HG02840 (cell line): ENCODE measurements at regions not wholly inside any gene's neighbourhood (a gene's known extent, or its start where the extent isn't known, plus 50 kb on each side); places are given as distances from the start of the nearest gene placed in this dataset.
"Not testable (repeated sequence)": the region's sequence is repeated elsewhere in the genome, so short reads cannot be mapped to it uniquely, and the experiment has no call there.

Source experiments
- ATAC-seq: cut with Tn5 transposase; IDR thresholded peaks from one replicate; pipeline ENCODE4 v1.9.1; 2021; ENCODE audit warnings: mild to moderate bottlenecking, moderate library complexity, moderate number of reproducible peaks; ENCODE audit not compliant: unreplicated experiment, low FRiP score

DNA sequence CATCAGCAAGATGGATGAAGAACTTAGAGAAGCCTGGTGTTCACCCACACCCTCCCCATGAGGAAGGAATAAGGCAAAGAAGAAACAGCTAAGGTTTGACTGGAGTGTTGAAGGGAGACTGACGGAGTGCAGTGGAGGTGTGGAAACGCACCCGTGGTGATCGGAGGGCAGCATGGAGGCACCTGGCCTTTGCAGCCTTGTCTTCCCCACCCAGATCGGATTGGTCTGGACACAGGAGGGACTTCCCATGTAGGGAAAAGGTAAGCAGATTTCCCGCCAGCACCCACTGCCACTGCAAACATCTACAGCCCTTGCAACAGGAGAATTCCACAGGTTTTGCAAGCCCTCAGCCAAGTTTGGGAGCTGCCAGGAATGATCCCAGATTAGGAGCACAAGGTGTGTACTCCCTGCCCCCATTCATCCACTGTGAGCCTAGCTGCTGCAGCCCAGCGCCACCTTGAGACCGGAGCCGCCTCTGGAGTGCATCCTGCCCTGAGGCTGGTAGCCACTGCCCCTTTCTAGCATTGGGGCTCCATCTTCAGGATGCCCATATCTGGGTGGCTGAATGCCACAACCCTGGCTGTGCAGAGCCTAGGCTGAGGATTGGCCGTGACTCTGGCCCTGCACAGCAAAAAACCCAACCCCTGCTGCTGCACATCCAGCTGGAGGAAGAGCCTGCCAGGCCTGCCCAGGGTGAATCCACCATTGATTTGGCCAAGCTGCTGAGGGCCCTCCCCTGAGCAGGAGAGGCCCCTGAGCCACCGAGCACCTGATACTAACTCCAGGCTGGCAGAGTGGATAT lies 411.1 kb downstream of the TMEM121 start:
- ATAC-seq: no peak

DNA sequence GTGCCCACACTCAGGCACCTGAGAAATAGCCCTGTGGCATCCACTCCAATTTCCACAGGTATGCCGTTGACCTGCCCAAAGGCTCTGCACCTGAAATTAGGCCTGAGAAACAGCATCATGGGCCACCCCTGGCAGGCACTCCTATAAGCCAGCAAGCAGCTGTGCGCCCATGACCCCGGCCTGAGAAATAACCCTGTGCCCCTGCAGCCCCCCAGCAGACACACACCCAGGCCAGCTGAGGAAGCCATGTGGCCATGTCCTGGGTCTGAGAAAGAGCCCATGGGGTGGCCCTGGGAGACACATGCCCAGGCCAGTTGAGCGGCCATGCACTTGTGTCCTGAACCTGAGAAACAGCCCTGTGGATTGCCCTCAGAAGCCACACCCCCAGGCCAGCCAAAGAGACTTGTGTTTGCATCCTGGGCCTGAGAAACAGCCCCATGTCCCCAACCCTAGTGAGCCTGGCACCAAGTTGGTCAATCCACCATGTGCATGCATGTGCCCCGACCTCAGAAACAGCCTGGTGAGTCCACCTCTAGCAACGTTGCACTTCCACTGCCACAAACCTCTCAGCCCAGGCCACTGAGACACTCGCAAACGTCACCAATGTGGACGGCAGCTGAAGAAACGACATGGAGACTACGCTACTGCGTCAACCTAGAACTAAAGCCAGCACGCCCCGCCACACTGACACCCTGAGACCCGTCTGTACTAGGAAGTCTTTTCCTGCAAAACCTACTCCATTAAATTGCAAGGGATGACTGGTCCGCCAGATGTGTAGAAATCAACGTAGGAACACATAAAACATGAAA lies 411.9 kb downstream of the TMEM121 start:
- no peak for ATAC-seq

DNA sequence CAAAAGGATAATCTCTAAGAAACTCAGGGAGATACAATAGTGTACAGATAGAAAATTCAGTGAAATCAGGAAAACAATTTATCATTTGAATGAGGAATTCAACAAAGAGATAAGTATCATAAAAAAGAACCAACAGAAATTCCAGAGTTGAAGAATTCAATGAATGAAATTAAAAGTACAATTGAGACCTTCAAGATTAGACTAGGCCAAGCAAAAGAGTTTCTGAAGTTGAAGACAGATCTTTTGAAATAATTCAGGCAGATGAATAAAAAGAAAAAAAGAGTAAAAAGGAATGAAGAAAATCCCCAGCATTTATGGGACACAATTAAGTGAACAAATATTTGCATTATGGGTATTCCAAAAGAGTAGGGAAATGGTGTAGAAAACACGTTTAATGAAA lies 412.6 kb downstream of the TMEM121 start:
- ATAC-seq: no peak

DNA sequence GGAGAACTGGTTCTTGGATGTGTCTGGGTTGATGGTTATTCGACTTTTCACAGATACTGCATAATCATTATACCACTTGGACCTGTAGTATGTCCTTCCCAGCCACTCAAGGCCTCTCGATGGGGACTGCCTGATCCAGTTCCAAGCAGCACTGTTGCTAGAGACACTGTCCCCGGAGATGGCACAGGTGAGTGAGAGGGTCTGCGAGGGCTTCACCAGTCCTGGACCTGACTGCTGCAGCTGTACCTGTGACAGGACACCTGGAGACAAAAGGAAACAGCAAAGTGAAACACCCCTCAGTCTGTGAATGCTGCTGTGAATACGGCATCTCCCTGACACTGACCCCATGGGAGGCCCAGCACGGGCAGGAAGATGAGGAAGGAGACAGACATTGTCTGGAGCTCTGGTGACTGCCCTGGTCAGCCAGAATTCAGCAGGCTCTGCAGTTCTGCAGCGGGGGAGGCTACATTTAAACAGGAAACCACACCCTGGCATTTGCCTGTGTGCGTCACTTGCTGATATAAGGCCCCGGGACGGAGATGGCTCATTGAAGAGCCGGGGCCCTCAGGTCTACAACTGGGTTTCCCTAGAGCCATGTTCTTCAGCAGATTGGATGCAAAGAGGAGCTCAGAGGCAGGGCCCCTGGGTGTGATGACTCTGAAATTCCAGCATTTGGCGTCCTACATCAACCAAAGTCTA lies 413.6 kb downstream of the TMEM121 start:
- no peak for ATAC-seq

DNA sequence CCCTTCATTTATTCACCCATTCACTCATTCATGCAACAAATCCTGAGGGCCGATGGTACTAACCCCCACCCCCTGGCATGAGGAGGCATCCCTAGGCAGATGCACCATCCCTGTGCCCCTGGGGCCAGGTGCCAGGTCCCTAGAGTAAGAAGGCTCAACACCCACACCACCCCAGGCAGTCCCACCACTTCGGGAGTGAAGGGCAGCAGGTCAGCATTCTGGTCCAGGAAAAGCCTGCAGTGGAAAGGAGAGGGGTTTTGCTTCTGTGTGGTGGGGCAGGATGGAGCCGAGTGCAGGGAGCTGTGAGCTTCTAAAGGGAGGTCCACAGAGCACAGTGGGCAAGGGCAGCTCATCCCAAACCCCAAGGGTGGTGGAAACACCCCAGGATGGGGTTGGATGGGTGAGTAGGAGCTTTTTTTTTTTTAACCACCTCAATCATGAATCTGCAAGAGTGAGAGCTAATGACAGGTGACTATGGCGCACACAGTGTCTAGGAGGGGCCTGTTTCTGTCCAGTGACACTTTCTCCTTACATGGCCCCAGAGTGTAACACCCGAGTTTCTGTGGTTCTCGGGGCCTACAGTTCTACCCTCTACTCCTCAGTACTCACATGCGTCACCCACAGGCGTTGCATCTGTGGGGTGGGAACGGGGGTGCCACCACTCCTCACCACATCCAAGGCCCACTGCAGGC lies 414.3 kb downstream of the TMEM121 start:
- no peak for ATAC-seq

DNA sequence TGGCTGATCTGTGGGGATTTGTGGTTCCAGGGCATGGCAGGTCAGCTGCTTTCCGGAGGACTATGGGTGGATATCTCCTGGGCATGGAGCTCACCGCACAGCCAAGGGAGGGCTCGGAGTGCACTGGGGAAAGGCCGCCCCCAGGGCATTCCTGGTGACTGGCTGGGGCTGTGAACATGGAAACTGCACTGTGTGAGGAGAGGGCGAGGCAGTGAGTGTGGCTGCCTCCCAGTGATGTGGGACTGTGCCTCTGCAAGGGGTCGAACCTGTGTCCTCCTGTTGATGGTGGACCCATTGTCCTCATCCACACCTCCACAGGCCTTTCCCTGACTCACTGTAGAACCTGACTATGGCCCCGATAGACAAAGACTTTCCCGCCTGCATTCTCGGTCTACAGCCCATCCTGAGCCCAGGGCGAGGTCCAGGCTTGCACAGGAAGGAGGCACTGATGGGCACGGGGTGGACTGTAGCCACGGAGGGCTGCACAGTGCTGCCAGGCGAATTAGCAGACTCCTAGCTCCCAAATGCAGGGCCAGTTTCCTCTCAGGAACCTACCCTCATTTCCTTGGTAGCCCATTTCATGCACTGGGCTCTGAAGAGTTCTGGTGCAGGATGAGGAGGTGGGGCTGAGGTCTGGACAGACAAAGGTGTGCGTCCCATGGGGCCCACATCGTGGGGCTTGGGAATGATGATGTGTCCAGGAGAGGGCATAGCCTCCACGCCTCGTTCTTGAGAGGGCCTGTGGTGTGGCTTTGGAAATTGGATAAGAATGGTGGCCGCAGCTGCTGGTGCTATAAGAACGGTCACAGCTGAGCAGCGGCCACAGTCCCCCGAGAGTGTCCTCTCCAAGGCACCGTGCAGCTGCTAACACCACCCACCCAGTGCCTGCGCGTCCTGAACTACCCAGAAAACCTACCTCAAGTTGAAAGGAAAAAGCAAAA lies 415.1 kb downstream of the TMEM121 start:
- ATAC-seq: no peak

DNA sequence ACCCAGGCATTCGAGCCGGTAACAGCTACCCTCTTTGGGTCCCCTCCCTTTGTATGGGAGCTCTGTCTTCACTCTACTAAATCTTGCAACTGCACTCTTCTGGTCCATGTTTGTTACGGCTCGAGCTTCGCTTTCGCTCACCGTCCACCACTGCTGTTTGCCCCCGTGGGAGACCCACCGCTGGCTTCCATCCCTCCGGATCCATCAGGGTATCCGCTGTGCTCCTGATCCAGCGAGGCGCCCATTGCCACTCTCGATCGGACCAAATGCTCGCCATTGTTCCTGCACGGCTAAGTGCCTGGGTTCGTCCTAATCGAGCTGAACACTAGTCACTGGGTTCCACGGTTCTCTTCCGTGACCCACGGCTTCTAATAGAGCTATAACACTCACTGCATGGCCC lies 416.3 kb downstream of the TMEM121 start:
- ATAC-seq: not testable (repeated sequence)

DNA sequence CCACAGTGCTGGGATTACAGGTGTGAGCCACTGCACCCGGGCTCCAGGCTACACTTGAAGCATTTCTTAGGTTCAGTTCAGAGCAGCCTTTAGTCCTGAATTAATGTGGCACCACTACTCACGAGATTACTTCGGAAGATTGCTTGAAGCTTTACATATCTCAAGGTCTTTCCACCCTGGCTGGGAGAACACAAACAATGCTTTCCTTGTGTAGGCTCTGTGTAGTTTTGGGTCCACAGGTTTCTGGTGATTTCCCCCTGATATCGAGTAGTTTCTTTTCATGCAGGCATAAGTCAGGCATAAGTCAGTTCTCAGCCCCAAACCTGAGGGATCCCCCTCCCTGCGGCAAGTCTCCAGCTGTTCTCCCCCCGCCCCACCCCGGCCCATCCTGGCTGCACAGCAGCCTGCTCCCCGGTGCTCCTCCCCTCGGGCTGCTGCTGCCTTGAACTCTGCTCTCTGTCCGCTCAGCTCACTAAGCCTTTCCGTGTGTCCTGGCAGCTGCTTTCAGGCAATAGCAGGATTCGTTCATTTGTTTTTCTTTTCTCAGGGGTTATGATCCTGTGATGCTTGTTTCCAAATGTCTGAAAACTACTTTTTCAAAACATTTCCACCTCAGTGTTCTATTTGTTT lies 417.7 kb downstream of the TMEM121 start:
- no peak for ATAC-seq

DNA sequence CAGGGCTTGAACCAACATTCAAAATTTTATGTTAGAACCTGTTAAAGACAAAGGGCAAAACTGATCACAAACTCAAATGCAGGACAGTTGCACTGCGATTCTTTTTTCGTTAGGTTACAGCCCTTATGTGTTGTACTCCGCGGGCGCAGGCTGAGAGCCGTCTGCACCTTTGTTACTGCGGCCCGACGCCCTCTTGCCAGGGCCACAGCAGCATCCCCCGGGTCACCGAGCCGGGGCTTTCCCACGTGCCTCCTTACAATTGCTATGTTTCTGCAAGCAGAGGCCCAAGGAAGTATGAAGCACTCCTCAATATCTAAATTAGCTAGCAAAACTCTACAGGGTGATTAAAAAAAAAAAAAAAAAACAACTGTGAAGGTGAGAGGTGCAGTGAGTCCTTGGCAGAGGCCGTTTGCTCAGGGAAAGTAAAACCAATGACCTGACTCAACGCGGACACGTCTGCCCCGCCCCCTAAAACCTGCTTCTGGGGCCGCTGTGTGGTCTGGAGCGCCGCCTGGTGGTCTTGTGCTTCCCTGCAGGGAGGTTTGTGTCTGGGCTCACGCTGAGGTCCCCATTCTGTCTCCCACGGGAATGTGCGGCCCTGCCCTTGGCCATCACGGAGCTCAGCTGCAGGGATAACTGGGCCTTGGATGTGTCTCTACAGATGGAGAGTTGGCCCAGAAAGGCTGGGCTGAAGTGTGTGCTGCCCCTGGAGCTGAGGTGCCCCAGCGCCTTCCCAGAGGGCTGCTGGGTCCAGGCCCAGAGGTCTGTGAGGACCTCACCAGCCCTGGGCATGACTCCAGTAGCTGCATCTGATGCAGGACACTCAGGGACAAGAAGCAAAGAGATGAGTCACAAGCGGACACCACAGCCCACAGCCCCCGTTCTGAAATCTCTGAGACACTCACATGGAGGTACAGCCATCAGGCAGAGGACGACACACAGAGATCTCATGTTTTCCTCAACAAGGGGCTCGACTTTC lies 418.5 kb downstream of the TMEM121 start:
- ATAC-seq: no peak

DNA sequence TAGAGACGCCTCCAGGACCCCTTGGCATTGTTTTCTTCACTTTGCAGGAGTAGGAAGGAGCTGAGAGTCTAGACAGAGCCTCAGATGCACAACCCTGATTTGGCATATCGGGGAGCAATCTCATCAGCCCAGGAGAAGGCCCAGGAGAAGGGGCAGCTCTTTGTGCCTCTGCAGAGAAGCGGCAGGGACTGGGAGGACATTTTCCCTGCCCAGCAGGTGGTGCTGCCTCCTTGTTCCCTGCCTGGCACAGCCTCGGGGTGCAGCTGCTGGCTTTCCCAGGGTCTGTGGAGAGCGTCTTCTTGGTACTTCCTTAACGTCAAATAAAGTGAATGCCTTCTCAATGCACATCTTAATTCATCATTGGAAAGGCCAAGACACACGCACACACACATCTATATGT lies 419.5 kb downstream of the TMEM121 start:
- ATAC-seq: no peak

DNA sequence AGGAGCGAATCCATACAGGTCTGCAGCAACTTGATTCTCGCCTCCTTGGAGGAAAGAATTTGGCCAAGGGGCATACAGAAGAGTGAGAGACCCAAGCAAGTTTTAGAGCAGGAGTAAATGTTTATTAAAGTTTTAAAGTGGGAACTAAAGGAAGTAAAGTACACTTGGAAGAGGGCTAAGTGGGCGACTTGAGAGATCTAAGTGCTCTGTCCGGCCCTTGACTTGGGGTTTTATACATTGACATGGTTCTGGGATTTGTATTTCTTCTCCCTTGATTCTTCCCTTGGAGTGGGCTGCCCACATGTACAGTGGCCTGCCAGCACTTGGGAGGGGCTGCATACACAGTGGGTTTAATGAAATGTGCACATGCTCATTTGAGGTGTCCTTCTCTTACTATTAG lies 421.2 kb downstream of the TMEM121 start:
- ATAC-seq: no peak

DNA sequence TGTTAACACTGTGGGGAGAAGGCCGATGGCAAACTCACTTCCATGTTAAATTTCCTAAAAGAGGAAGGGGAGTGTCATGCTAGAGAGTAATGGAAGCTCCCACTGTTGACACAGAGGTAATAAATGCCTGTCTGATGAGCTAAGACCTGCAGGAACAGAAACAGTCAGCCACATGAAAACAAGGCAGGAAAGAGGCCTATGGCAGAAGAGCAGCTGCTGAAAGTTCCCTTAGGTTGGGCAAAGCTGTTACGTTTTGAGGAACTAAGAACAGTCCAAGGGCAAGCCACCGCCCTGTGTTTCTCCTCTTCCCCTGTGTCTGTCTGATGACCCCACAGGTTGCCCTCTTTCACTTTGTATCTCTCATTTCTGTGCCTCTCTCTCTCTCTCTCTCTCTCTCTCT lies 422.6 kb downstream of the TMEM121 start:
- not testable (repeated sequence) for ATAC-seq

DNA sequence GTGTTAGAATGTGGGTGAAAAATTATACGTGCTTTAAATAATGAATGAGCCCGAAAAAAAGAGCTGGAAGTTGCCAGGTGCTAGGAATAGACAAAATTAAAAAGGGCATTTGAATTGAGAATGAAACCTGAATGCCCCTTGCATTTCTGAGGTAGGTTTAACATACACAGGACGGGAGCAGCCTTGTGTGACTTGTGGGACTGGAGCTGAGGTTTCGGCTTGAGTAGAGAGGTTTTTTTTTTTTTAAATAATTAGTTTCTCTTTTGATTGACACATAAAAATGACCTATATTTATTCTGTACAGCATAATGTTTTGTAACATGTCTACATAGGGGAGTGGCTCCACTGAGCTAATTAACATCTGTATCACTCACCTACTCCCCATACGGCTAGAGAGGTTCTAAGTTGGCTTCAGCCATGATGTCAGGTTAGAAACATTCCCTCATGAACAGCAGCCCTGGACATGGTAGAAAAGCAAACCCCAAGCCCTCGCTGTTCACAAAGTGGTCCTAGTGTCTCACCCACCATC lies 424.0 kb downstream of the TMEM121 start:
- ATAC-seq: not testable (repeated sequence)

DNA sequence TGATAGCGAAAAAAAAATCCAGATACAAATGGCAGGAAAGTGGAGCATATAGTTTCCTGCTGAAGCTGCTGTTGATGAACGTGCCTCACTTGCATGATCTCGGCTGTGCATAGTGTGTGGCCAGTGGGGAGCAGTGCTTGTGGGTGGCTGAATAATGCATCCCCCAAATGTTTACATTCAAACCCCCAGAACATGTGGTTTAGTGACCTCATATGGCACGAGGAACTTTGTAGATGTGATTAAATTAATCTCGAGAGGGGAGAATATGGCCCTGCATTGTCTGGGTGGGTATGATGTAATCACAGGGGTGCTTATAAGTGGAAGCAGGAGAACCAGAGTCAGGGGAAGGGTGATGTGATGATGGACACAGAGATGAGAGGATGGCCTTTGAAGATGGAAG lies 425.0 kb downstream of the TMEM121 start:
- ATAC-seq: no peak

DNA sequence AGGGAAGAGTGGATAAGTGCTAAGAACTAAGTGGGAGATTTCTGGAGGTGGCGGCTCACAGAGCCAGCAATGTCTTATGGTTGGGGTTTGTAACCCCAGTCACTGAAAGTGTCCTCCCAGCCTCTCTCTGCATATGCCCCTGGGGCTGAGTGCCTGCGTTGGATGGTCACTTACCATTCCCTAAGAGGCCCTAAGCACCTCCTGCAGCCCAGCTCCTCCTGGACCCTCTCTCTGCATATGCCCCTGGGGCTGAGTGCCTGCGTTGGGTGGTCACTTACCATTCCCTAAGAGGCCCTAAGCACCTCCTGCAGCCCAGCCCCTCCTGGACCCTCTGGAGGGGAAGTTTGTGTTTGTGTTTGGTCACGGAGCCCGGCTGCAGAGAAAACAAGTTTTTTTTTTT lies 425.8 kb downstream of the TMEM121 start:
- no peak for ATAC-seq

DNA sequence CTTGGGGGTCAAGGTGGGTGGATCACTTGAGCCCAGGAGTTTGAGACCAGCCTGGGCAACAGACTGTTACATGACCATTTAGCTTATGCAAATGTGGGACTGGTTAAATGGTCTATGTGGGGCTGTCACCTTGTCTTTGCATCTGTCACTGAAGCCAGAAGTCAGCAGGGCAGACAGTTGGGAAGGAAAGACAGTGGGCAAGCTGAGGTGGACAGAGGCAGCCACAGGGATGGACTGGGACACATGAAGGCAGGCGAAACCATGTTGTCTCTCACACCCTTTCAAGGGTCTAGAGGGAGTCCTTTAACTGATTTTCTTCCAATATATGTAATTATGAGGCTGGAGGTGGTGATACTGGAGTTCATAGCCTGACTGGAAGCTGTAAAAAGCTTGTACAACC lies 426.4 kb downstream of the TMEM121 start:
- ATAC-seq: no peak

DNA sequence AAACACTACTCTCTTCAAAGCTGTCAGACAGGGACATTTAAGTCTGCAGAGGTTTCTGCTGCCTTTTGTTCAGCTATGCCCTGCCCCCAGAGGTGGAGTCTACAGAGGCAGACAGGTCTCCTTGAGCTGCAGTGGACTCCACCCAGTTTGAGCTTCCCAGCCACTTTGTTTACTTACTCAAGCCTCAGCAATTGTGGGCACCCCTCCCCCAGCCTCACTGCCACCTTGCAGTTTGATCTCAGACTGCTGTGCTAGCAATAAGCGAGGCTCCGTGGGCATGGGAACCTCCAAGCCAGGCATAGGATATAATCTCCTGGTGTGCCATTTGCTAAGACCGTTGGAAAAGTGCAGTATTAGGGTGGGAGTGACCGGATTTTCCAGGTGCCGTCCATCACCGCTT lies 435.2 kb downstream of the TMEM121 start:
- not testable (repeated sequence) for ATAC-seq

DNA sequence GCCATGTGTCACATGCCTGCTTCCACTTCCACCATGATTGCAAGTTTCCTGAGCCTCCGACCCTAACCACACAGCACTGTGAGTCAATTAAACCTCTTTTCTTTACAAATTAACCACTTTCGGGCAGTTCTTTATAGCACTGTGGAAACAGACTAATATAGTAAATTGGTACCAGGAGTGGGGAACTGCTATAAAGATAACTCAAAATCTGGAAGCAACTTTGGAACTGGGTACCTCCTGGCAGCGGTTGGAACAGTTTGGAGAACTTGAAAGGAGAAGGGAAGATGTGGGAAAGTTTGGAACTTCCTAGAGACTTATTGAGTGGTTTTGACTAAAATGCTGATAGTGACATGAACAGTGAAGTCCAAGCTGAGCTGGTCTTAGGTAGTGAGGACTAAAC lies 436.1 kb downstream of the TMEM121 start:
- ATAC-seq: no peak
